HCT116 (cell line): ENCODE measurements at regions not wholly inside any gene's neighbourhood (a gene's known extent, or its start where the extent isn't known, plus 50 kb on each side); places are given as distances from the start of the nearest gene placed in this dataset.

ENCODE experiments used
- ATAC-seq: fragments of 200-7000 bp; cut with Tn5 transposase; 2 replicates; pipeline ENCODE4 v1.9.1; 2020; ENCODE audit warnings: mild to moderate bottlenecking, moderate library complexity
- BruUV-seq: library from RNA; stranded (reverse); fragments of 400-500 nt; replicated peaks from 2 replicates; lab custom pipeline; 2021; lab: Mats Ljungman, UMichigan
- CTCF ChIA-PET: fragments of 300-600 bp; sonication (Branson Sonifier 250); formaldehyde crosslinking; loops from one replicate; lab custom pipeline; 2021; ENCODE audit warnings: antibody characterized with exemption; lab: Charles Lee
- POLR2A ChIA-PET: fragments of 300-600, 350-600 bp; sonication (Branson Sonifier 250); formaldehyde crosslinking; loops from one replicate; lab custom pipeline; 2021; ENCODE audit warnings: antibody characterized with exemption; lab: Charles Lee
- RAD21 ChIA-PET, 2 experiments: fragments of 300-600 bp; sonication (Branson Sonifier 250); formaldehyde crosslinking; loops; one replicate each; lab custom pipeline; 2023; ENCODE audit warnings: low total read pairs in 2 of 2; ENCODE audit not compliant: uncharacterized antibody in 2 of 2, unreplicated experiment in 2 of 2, low non-redundant PET in 1 of 2; lab: Charles Lee
- DNase-seq: peaks from one replicate; pipeline ENCODE4 v3.0.0-alpha.2; 2010; ENCODE audit warnings: low read depth, low spot score
- H2AFZ ChIP-seq: fragments of 200-600 bp; shearing (Covaris generic), sonication (generic); 2 replicates; pipeline ENCODE4 v1.6.1; 2017; ENCODE audit warnings: low read depth, mixed run types, mixed read lengths, antibody characterized with exemption, low read length; ENCODE audit not compliant: poor library complexity, severe bottlenecking
- H3K27ac ChIP-seq: 2 replicates; pipeline ENCODE4 v1.5.1; 2012; ENCODE audit warnings: low read depth, low read length
- H3K27me3 ChIP-seq: fragments of 200-600 bp; sonication (generic); 2 replicates; pipeline ENCODE4 v1.6.1; 2016; ENCODE audit warnings: mixed run types, low read length, mixed read lengths; ENCODE audit not compliant: insufficient read depth
- H3K36me3 ChIP-seq, 2 experiments: fragments of 200-500 bp in 1 of 2; fragments of 200-600 bp in 1 of 2; sonication (Bioruptor generic) in 1 of 2; sonication (generic) in 1 of 2; 2 replicates each; pipeline versions ENCODE4 v1.5.1 to v1.6.1; 2014 to 2016; ENCODE audit warnings: low read length in 2 of 2, inconsistent platforms in 1 of 2, mixed read lengths in 1 of 2, mixed run types in 1 of 2; ENCODE audit not compliant: insufficient read depth in 2 of 2, control insufficient read depth in 1 of 2
- H3K4me1 ChIP-seq, 2 experiments: fragments of 200-600 bp in 1 of 2; sonication (generic) in 1 of 2; 2 replicates each; pipeline versions ENCODE4 v1.5.1 to v1.6.1; 2012 to 2017; ENCODE audit warnings: low read length in 2 of 2, inconsistent platforms in 1 of 2, mild to moderate bottlenecking in 1 of 2, mixed read lengths in 1 of 2, mixed run types in 1 of 2, moderate library complexity in 1 of 2; ENCODE audit not compliant: insufficient read depth in 2 of 2, control insufficient read depth in 1 of 2
- H3K4me2 ChIP-seq: fragments of 200-600 bp; sonication (generic); 2 replicates; pipeline ENCODE4 v1.6.1; 2017; ENCODE audit warnings: mixed run types, low read length, mixed read lengths
- H3K4me3 ChIP-seq, 2 experiments: fragments of 200-600 bp in 1 of 2; sonication (generic) in 1 of 2; replicated peaks in 1 of 2; 2 replicates each; pipeline ENCODE4 v1.5.1; 2011 to 2016; ENCODE audit warnings: low read length in 2 of 2, control low read depth in 1 of 2, low read depth in 1 of 2, mild to moderate bottlenecking in 1 of 2, mixed read lengths in 1 of 2, mixed run types in 1 of 2
- H3K79me2 ChIP-seq: fragments of 200-600 bp; sonication (generic); 2 replicates; pipeline ENCODE4 v1.6.1; 2017; ENCODE audit warnings: mild to moderate bottlenecking, mixed run types, low read length, moderate library complexity, mixed read lengths; ENCODE audit not compliant: insufficient read depth
- H3K9ac ChIP-seq: fragments of 200-600 bp; sonication (generic); 2 replicates; pipeline ENCODE4 v1.6.1; 2016; ENCODE audit warnings: low read length, mixed read lengths
- H3K9me2 ChIP-seq: fragments of 200-600 bp; sonication (generic), shearing (Covaris generic); 2 replicates; pipeline ENCODE4 v1.6.1; 2017; ENCODE audit warnings: mixed run types, mild to moderate bottlenecking, moderate library complexity; ENCODE audit not compliant: insufficient read depth
- H3K9me3 ChIP-seq, 2 experiments: fragments of 200-500 bp in 1 of 2; fragments of 200-600 bp in 1 of 2; sonication (Bioruptor generic) in 1 of 2; sonication (generic) in 1 of 2; 2 replicates each; pipeline ENCODE4 v1.6.1; 2014 to 2017; ENCODE audit warnings: low read length in 2 of 2, mixed read lengths in 2 of 2, inconsistent platforms in 1 of 2, low read depth in 1 of 2, mild to moderate bottlenecking in 1 of 2, mixed run types in 1 of 2, moderate library complexity in 1 of 2; ENCODE audit not compliant: control insufficient read depth in 1 of 2, insufficient read depth in 1 of 2
- H4K20me1 ChIP-seq: fragments of 200-600 bp; sonication (generic), shearing (Covaris generic); 2 replicates; pipeline ENCODE4 v1.6.1; 2017; ENCODE audit warnings: mixed run types, mild to moderate bottlenecking, moderate library complexity; ENCODE audit not compliant: insufficient read depth
- ATF3 ChIP-seq: IDR thresholded peaks from 2 replicates; pipeline ENCODE4 v1.6.1; 2012
- CBX3 ChIP-seq: IDR thresholded peaks from 2 replicates; pipeline ENCODE4 v1.6.1; 2012; ENCODE audit warnings: low read depth
- EGR1 ChIP-seq: IDR thresholded peaks from 2 replicates; pipeline ENCODE4 v1.6.1; 2012; ENCODE audit warnings: low read depth
- ELF1 ChIP-seq: IDR thresholded peaks from 2 replicates; pipeline ENCODE4 v1.6.1; 2012; ENCODE audit warnings: low read depth, borderline replicate concordance
- FOSL1 ChIP-seq: IDR thresholded peaks from 2 replicates; pipeline ENCODE4 v1.6.1; 2012; ENCODE audit warnings: low read depth
- JUND ChIP-seq: IDR thresholded peaks from 2 replicates; pipeline ENCODE4 v1.6.1; 2012
- POLR2A ChIP-seq: IDR thresholded peaks from 2 replicates; pipeline ENCODE4 v1.7.0; 2011; ENCODE audit warnings: borderline replicate concordance; ENCODE audit not compliant: insufficient read depth, insufficient read length; ENCODE audit errors: extremely low read depth
- POLR2AphosphoS5 ChIP-seq: IDR thresholded peaks from 2 replicates; pipeline ENCODE4 v1.6.1; 2011; ENCODE audit warnings: mild to moderate bottlenecking, low read depth, low read length, moderate library complexity
- RAD21 ChIP-seq: IDR thresholded peaks from 2 replicates; pipeline ENCODE4 v1.6.1; 2012; ENCODE audit warnings: low read depth, mild to moderate bottlenecking
- REST ChIP-seq: IDR thresholded peaks from 2 replicates; pipeline ENCODE4 v1.6.1; 2012; ENCODE audit warnings: low read depth
- SIN3A ChIP-seq: IDR thresholded peaks from 2 replicates; pipeline ENCODE4 v1.6.1; 2012; ENCODE audit warnings: low read depth
- SP1 ChIP-seq: IDR thresholded peaks from 2 replicates; pipeline ENCODE4 v1.6.1; 2012; ENCODE audit warnings: low read depth
- SRF ChIP-seq: IDR thresholded peaks from 2 replicates; pipeline ENCODE4 v1.6.1; 2012; ENCODE audit warnings: low read depth
- YY1 ChIP-seq: IDR thresholded peaks from 2 replicates; pipeline ENCODE4 v1.6.1; 2011; ENCODE audit warnings: low read length, low read depth, moderate library complexity, mild to moderate bottlenecking; ENCODE audit not compliant: insufficient replicate concordance; ENCODE audit errors: extremely low read depth
- ZNF274 ChIP-seq: fragments of 200-500 bp; sonication (Bioruptor generic); IDR thresholded peaks from 2 replicates; pipeline ENCODE4 v1.6.1; 2014; ENCODE audit warnings: mild to moderate bottlenecking, low read depth, low read length, inconsistent platforms
- intact Hi-C: fragments of 100-400 bp; cut with micrococcal nuclease; formaldehyde crosslinking; loops from 2 replicates; pipeline ENCODE4 v1.10.0; 2022
- TF ChIP-seq, protein P1 (sequence below): IDR thresholded peaks from 2 replicates; pipeline ENCODE4 v1.6.1; 2012
- TF ChIP-seq, protein P2 (sequence below): IDR thresholded peaks from 2 replicates; pipeline ENCODE4 v1.6.1; 2011; ENCODE audit warnings: mild to moderate bottlenecking, low read length, moderate library complexity; ENCODE audit not compliant: insufficient replicate concordance; ENCODE audit errors: extremely low read depth

GRCh38 chr16:47876511-47876910 lies 279.3 kb downstream of the ABCC12 start:
- H4K20me1 ChIP-seq = no peaks in the 10 kb centered on the region
- no peak overlapping the region for H3K9ac ChIP-seq
- H3K4me1 ChIP-seq = no peaks in the 10 kb centered on the region
- no peaks in the 10 kb centered on the region for H3K79me2 ChIP-seq
- no peak overlapping the region for H2AFZ ChIP-seq
- ChIA-PET RAD21 (no interaction called here), POLR2A (no interaction called here), CTCF (no interaction called here)
- intact Hi-C loops = loop anchor here (10.0 kb wide), 1 partner anchor 278 kb away; the partner anchor contains the start of gene ABCC12
- no peaks in the 10 kb centered on the region for H3K9me2 ChIP-seq
- no TSS peak for BruUV-seq
- H3K4me2 ChIP-seq = no peak overlapping the region
- ATAC-seq (no peak), DNase-seq (no peak)
- no peak overlapping the region for H3K27ac ChIP-seq
- H3K27me3 ChIP-seq = peaks cover 34% of the 10 kb centered on the region; the same call in 1 of the 2 replicates
- no peak overlapping the region for H3K4me3 ChIP-seq
- H3K36me3 ChIP-seq = no peaks in the 10 kb centered on the region
- no peaks in the 10 kb centered on the region for H3K9me3 ChIP-seq
- TF ChIP-seq ELF1 = no peak
- no peak for TF ChIP-seq ZNF274
- TF ChIP-seq FOSL1 = no peak
- TF ChIP-seq CBX3 = no peak
- TF ChIP-seq JUND = no peak
- TF ChIP-seq REST = no peak
- no peak for TF ChIP-seq POLR2AphosphoS5
- no peak for TF ChIP-seq SP1
- TF ChIP-seq, protein P1, sequence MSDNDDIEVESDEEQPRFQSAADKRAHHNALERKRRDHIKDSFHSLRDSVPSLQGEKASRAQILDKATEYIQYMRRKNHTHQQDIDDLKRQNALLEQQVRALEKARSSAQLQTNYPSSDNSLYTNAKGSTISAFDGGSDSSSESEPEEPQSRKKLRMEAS = no peak
- TF ChIP-seq RAD21 = no peak
- TF ChIP-seq SRF = no peak
- TF ChIP-seq ATF3 = no peak
- TF ChIP-seq, protein P2, sequence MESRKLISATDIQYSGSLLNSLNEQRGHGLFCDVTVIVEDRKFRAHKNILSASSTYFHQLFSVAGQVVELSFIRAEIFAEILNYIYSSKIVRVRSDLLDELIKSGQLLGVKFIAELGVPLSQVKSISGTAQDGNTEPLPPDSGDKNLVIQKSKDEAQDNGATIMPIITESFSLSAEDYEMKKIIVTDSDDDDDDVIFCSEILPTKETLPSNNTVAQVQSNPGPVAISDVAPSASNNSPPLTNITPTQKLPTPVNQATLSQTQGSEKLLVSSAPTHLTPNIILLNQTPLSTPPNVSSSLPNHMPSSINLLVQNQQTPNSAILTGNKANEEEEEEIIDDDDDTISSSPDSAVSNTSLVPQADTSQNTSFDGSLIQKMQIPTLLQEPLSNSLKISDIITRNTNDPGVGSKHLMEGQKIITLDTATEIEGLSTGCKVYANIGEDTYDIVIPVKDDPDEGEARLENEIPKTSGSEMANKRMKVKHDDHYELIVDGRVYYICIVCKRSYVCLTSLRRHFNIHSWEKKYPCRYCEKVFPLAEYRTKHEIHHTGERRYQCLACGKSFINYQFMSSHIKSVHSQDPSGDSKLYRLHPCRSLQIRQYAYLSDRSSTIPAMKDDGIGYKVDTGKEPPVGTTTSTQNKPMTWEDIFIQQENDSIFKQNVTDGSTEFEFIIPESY = no peak
- no peak for TF ChIP-seq EGR1
- TF ChIP-seq SIN3A = no peak
- no peak for TF ChIP-seq POLR2A
- TF ChIP-seq YY1 = no peak
